NCI-H1048 (cell line): ENCODE measurements at regions not wholly inside any gene's neighbourhood (a gene's known extent, or its start where the extent isn't known, plus 50 kb on each side); places are given as distances from the start of the nearest gene placed in this dataset.

Experiments
- DNase-seq: peaks from one replicate; lab custom pipeline; 2025; lab: John Stamatoyannopoulos, UW

GRCh38 chrX:45773572-45773971, 572.9 kb upstream of the DIPK2B start:
- DNase-seq: no peak

DNA sequence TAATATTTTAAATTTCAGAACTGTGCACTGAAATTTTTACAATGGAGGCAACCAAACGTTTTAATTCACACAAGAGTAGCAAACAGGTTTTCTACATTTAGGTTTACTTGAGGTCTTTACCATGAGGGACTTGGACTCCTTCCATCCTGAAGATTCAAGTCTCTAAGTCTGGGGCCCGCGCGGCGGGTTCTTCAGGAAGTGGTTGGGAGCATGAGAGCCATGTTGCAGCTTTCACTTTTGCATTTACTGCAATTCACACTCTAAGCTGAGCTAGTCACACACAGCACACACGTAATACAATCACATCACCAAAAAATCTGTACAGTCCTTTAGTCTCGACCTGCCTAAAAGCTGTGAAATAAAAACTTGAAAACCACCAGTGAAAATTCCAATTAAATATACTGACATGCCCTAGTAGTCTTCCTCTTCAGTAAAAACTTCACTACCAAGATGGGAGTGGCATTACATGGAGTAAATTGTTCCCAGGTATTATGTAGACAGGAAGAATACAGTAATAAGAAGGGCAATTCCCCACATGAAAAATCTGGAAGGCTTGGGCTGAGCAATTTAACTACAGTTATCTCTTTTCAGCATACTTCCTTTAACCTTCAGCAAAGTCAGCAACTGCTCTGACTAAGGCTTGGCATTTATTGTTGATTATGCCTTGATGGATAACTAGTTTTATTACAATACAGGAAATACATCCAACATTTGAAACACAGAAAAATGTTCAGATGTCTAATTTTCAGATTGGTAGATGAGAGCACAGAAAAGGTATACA, 571.1 kb upstream of the DIPK2B start:
- no peak for DNase-seq

- DNase-seq: no peak
Observed at GRCh38 chrX:45771114-45771513, 570.4 kb upstream of the DIPK2B start.

- no peak for DNase-seq
Observed at GRCh38 chrX:45769761-45770582, 569.3 kb upstream of the DIPK2B start.

DNA sequence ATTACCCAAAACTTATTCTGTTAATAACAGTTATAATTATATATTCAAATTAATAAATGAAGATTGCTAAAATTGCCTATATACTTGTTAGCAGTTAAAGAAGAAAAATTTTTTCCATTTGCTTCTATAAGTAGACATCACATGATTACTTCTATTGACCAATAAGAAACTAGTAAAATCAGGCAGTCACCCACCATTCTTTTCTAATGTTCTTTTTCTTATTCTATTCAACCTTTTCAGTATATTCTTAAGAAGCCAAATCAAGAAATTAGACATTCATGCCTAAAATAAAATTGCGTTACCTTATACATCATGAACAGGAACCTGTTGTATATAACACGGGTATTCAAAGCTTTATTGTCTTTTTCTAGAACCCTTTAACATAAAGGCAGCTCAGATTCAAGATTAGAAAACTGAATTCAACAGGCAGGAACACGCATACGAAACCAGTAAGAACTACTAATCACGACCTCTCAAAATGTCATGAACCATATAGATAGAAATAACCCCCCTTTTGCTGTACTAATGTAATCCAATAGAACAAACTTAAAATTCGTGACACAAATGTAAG, 568.1 kb upstream of the DIPK2B start:
- DNase-seq: no peak

DNA sequence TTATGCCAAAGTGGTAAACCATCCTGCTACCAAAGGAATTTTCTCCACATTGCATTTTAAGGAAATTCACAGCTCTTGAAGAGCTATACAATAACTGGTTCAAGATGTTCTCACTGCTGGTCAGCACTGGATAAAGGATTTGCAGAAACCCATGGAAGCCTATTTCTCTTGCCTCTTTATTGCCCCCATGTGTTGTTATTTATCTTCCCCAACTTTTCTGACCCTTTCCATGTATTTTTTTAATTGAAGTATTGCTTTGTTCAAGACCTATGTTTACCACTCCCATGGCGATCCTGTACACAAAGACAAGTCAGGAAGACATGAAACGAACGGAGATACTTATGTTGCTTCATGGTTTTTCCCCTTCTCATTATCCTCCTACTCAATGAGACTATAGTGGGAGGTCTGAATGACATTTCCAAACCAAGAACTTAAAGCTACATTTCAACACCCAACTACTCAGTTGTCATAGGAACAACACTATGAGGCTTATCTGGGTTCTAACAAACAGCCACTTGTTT, 566.4 kb upstream of the DIPK2B start:
- no peak for DNase-seq

DNA sequence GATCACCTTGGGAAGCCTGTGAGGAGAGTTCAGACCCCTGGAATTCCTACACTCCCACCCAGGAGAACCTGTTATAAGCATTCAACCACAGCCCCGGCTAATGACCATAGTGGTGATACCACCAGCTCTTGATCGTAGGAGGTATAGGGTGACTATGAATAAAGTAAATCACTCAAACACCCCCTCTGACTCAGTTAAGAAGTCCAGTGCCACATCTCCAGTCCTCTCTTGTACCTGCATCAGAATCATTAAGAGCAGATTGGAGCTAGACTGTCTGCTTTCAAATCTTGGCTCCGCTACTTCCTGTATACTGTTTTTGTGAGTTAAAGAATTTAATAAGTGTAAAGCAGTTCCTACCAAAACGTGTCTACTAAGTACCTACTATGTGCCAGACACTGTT, 565.1 kb upstream of the DIPK2B start:
- DNase-seq: no peak

DNA sequence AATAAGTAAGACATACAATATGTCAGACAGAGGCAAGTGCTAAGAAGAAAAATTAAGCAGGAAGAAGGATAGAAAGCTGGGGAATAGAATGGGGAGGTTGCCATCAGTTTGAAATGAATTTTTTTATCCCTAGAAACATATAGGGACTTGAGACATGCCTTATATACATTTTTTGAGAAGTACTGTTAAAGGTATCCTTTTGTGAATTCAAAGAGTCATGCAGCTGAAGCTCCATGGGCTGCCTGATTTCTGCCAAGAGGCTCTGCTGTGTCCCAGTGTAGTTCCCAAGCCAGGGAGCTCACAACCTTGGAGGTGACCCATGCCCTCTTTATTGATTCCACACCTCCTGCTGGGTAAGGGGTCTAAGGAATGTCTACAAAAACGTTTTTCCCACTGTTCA, 564.6 kb upstream of the DIPK2B start:
- no peak for DNase-seq

DNA sequence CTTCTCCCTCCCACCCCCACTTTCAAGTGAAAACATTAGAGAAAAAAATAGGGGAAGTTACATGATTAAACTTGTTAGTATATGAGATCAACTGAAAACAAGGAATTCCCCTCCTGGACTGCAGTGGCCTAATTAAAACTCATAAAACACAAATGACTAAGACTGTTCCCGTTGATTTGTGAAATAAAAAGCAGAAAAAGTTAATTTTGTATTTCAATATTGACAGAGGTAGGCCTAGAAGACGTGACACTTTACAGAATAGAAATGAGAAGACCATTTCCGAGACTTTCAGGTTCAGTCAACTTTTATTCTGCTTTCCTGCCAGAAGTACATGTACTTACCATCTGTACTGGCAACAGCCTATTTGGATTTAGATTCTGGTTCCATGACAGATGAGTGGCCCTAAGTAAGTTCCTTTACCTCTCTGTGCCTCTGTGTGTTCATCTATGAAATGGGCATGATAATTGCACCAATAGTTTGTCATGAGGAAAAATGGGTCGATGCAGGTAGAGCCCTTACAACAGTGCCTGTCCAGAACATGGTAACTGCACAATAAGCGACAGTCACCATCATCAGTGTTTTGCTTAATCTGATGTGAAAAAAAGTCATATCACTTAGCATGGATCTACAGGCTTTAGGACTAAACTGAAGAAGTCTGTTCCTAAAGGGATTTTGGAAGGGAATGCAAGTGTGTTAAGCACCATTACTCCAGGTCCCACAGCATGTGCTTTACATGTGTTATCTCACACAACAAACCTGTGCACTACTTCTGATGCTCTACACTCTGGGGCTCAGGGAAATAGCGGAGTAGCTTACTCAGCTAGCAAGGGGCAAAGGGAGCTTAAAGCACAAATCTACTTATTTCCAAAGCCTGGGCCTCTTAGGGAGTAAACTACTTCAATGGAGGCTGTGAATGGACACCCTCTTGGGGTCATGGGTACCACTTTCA, 562.3 kb upstream of the DIPK2B start:
- DNase-seq: no peak

GRCh38 chrX:45761920-45762319, 561.2 kb upstream of the DIPK2B start:
- DNase-seq: no peak

- no peak for DNase-seq
Observed at GRCh38 chrX:45760187-45760742, 559.6 kb upstream of the DIPK2B start.

DNA sequence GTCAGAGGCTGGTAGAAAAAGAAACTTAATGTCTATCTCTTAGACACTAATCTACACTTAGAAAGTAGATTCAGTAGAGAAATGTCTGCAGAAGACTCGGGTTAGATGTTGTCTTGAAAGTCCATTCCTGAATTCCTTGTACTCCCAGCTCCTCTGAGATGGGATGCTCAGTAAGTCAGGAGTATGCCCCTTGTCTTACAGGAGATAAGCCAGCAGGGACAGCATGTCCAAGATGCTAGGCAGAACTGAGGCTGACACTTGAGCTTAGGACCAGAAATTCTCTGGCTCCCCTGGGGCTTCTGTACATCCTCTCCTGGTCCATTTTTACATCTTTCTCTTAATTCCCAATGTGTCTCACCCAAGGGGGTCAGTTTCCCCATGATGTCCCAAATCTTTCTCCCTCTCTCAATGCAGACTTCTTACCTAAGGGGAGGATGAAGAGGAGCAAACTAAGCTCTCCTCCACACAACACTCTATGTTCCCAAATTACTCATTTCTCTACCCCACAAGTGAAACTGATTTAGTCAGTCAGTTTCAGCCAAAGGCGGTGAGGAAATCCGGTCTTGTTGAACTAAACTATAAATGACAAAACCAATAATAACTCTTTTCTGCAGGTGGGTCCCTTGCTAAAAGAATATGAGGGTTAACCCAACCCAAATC, 558.2 kb upstream of the DIPK2B start:
- DNase-seq: no peak

- no peak for DNase-seq
Observed at GRCh38 chrX:45758319-45758718, 557.6 kb upstream of the DIPK2B start.

DNA sequence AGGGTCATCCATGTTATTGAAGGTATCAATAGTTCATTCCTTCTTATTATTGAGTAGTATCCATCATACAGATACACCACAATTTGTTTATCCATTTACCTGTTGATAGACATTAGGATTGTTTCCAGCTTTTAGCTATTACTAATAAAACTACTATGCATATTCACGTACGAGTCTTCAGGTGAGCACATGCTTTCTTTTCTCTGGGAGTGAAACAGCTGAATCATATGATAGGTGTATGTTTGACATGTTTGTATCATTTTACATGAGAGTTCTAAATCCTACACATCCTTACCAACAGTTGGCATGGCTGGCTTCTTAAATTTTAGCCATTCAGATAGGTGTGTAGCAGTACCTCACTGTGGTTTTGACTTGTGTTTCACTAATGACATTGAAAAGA, 556.6 kb upstream of the DIPK2B start:
- no peak for DNase-seq

DNA sequence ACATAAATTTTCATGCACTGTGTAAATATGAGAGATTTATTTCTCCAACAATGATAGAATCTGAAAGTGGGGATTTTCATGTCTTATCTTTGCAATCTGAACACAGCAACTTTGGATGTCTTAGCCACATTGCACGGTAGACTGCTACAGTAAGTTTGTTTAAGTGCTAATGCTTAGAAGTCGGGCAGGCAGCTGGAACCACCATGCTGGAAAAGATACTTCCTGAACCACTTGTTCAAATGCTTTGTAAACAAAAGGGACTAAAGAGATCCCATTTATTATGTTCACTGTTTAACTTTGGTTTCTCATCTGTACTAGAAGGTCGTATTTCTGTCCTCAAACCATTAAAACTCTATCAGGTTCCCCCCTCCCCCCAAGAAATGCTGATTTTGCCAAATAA, 555.9 kb upstream of the DIPK2B start:
- no peak for DNase-seq

DNA sequence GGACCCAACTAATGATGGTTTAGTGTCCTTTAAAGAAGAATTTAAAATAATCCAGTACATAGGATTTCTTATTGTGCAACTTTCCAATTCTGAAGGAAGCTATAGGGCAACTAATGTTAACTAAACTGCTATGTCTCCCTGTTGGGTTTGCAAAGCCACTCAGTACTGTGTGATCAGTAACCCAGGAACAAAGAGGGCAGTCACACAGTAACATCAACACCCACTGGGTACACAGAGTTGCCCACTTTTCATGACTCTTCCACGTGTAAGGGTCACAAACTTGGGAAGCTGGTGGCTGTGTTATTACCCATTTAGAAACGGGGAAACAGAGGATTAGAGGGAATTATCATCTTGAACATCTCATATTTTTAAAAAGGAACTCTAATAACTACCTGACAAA, 555.0 kb upstream of the DIPK2B start:
- DNase-seq: no peak

- DNase-seq: peak; percentile 9
Observed at GRCh38 chrX:45751156-45751555, 550.5 kb upstream of the DIPK2B start.

- no peak for DNase-seq
Observed at GRCh38 chrX:45750639-45751038, 550.0 kb upstream of the DIPK2B start.

DNA sequence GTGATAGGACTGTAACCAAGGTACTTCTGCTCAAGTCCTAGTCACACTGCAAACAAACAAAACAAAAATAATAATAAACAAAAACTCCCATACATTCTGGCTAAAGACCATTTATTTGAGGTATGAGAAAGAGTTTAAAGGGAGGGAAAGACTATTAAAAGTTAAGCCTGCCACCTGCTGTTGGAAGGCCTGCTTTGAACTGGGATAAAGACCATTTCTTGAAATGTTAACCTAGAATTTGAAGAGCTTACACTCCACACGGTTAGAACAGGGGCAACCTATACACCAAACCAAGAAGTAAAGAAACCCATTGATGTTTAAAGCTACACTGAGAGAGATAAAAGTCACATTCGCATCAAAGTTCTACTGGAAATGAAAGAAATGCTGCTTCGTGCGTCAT, 548.7 kb upstream of the DIPK2B start:
- DNase-seq: no peak

GRCh38 chrX:45748369-45748774, 547.7 kb upstream of the DIPK2B start:
- DNase-seq: no peak

- no peak for DNase-seq
Observed at GRCh38 chrX:45747905-45748304, 547.2 kb upstream of the DIPK2B start.
